ENCODE measurements at regions not wholly inside any gene's neighbourhood (a gene's known extent, or its start where the extent isn't known, plus 50 kb on each side); places are given as distances from the start of the nearest gene placed in this dataset.

DNA sequence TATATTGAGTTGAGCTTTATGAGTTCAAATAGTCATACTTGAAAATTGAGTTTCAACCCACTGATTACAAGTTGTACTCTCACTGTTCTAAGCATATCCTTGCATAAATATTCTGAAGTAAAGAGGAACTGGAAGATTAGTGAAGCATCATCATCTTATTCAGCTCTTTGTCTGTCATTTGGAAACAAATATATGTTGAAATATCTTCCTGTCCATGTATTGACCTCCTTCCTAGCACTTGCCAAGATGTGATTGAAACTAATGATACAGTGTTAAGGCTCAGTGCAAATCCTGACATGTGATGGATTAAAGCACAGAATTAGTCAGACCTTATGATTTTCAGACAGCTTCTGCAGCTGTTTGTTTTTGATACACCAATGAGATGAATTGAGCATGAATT, 434.3 kb downstream of the TBC1D32 start:
- Histone ChIP-seq H3K4me3 (no peak overlapping the region), H3K27me3 (ENCODE audit: low read depth) (no peaks in the 10 kb centered on the region), H3K36me3 (no peaks in the 10 kb centered on the region), H3K9me3 (no peaks in the 10 kb centered on the region), H3K4me1 (no peaks in the 10 kb centered on the region), H3K27ac (no peak overlapping the region)
- intact Hi-C loops (cut with DNase I), result no loop called here
- ATAC-seq (no peak), DNase-seq (no peak)
- TF ChIP-seq, protein P1, sequence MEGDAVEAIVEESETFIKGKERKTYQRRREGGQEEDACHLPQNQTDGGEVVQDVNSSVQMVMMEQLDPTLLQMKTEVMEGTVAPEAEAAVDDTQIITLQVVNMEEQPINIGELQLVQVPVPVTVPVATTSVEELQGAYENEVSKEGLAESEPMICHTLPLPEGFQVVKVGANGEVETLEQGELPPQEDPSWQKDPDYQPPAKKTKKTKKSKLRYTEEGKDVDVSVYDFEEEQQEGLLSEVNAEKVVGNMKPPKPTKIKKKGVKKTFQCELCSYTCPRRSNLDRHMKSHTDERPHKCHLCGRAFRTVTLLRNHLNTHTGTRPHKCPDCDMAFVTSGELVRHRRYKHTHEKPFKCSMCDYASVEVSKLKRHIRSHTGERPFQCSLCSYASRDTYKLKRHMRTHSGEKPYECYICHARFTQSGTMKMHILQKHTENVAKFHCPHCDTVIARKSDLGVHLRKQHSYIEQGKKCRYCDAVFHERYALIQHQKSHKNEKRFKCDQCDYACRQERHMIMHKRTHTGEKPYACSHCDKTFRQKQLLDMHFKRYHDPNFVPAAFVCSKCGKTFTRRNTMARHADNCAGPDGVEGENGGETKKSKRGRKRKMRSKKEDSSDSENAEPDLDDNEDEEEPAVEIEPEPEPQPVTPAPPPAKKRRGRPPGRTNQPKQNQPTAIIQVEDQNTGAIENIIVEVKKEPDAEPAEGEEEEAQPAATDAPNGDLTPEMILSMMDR (IDR thresholded peaks at IDR 0.05), result no peak

DNA sequence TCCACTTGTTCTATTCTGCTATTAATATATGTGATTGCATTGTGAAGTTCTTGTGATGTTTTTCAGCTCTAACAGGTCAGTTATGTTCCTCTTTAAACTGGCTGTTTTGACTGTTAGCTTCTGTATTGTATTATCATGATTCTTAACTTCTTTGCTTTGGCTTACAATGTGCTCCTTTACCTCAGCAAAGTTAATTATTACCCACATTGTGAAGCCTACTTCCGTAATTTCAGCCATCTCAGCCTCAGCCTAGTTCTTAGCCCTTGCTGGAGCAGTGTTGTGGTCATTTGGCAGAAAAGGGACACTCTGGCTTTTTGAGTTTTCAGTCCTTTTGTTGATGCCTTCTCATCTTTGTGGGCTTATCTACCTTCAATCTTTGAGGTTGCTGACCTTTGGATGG, 440.2 kb downstream of the TBC1D32 start:
- Histone ChIP-seq H3K4me1 (no peaks in the 10 kb centered on the region), H3K27me3 (ENCODE audit: low read depth) (no peaks in the 10 kb centered on the region), H3K36me3 (no peaks in the 10 kb centered on the region), H3K4me3 (no peak overlapping the region), H3K27ac (no peak overlapping the region), H3K9me3 (peaks cover 10% of the 10 kb centered on the region)
- DNase-seq (no peak), ATAC-seq (no peak)
- TF ChIP-seq, protein P1 (IDR thresholded peaks at IDR 0.05), result no peak
- intact Hi-C loops (cut with DNase I), result no loop called here

DNA sequence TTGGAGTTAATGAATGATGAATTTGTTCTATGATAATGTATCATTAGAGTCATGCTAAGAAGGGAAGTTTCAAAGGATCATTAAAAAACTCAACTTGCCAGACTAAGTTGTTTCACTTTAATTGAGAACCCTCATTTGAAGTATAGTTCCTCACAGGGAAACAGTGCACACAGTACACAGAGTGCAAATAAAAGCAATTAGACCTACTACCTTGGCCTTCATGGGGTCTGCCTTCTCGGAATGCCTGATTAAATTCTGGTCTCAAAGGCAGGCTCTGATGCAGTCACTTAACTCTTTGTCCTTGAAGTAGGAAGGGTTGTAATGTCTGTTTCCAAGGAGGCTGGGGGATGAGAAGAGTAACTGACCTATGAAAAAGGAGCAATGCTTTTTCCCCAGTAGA, 457.3 kb downstream of the TBC1D32 start:
- Histone ChIP-seq H3K27ac (no peak overlapping the region), H3K4me3 (no peak overlapping the region), H3K27me3 (ENCODE audit: low read depth) (no peaks in the 10 kb centered on the region), H3K9me3 (no peaks in the 10 kb centered on the region), H3K4me1 (no peaks in the 10 kb centered on the region), H3K36me3 (no peaks in the 10 kb centered on the region)
- intact Hi-C loops (cut with DNase I), result no loop called here
- no peak for ATAC-seq
- TF ChIP-seq, protein P1 (IDR thresholded peaks at IDR 0.05), result no peak
- DNase-seq, result no peak

DNA sequence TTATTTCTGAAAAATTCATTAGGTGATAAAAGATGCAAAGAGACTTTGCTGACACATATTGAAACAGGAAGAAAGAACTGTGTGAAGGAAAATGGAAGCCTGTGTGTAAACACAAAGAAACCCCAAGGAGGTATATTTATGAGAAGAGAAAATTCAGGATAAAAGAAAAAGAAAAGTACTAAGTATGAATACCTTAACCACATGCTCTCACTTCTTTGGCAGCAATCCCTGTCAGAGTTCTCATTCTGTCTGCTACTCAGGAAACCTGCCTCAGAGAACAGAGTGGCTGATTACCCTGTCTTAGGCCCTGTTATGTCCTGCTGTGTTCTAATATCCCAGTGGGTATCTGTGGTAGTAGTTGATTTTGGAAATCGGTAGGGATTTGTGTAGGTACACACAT, 457.9 kb downstream of the TBC1D32 start:
- Histone ChIP-seq H3K4me1 (no peaks in the 10 kb centered on the region), H3K27me3 (ENCODE audit: low read depth) (no peaks in the 10 kb centered on the region), H3K36me3 (no peaks in the 10 kb centered on the region), H3K27ac (no peak overlapping the region), H3K9me3 (no peaks in the 10 kb centered on the region), H3K4me3 (no peak overlapping the region)
- ATAC-seq (no peak), DNase-seq (no peak)
- intact Hi-C loops (cut with DNase I), result no loop called here
- TF ChIP-seq, protein P1 (IDR thresholded peaks at IDR 0.05), result no peak

DNA sequence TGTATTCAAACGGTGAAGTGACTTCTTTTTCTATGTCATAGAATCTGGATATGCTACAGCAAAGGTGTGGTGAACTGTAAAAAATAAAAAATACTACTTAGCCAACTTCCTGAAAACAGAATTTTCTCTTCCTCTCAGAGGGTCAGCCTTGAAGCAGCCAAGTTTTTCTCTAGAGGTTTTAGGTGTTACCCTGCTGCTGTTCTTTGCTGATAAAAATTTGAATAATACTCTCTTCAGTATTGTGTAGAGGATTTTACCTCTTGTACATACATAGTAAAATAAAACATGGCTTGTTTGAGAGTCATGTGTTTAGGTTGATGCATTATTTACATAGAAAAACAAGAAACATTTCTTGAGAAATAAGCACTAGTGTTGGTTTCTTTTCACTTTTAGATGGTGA, 458.4 kb downstream of the TBC1D32 start:
- no peaks in the 10 kb centered on the region for H3K36me3 ChIP-seq
- no peaks in the 10 kb centered on the region for H3K4me1 ChIP-seq
- H3K27me3 ChIP-seq (ENCODE audit: low read depth), result no peaks in the 10 kb centered on the region
- intact Hi-C loops (cut with DNase I), result no loop called here
- TF ChIP-seq, protein P1 (IDR thresholded peaks at IDR 0.05), result no peak
- ATAC-seq, result no peak
- no peak for DNase-seq
- no peak overlapping the region for H3K27ac ChIP-seq
- no peaks in the 10 kb centered on the region for H3K9me3 ChIP-seq
- H3K4me3 ChIP-seq, result no peak overlapping the region

DNA sequence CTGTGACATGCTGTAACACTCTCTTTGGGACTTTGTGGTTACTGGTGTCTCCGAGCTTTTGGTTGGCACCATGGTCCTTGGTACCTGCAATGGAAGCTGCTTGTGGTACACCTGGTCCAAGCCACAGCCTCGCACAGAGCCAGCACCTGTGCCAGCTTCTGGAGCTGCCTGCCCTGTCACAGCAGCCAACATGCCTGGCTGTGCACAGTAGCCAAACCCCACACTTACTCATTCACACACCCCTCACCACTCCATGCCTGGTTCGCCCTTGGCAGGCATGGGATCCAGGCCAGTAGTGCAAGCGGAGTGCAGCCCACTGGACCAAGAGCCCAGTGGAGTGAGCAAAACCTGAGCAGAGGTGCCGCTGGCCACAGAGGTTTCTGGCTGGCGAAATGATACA, 459.9 kb downstream of the TBC1D32 start:
- Histone ChIP-seq H3K27me3 (ENCODE audit: low read depth) (no peaks in the 10 kb centered on the region), H3K4me1 (no peaks in the 10 kb centered on the region), H3K9me3 (no peaks in the 10 kb centered on the region), H3K36me3 (no peaks in the 10 kb centered on the region), H3K4me3 (no peak overlapping the region), H3K27ac (no peak overlapping the region)
- TF ChIP-seq, protein P1 (IDR thresholded peaks at IDR 0.05), result no peak
- intact Hi-C loops (cut with DNase I), result no loop called here
- ATAC-seq, result peak; percentile 14 to 38
- peak; percentile 13 for DNase-seq

Data from lower lobe of right lung (tissue), 2 donors.